Fibroblast of skin of right biceps (primary cell): ENCODE measurements at regions not wholly inside any gene's neighbourhood (a gene's known extent, or its start where the extent isn't known, plus 50 kb on each side); places are given as distances from the start of the nearest gene placed in this dataset.

Source experiments
- DNase-seq: peaks from one replicate; pipeline ENCODE4 v3.0.0-alpha.2; 2013

GRCh38 chr11:92725352-92725751 is 244.1 kb upstream of the MTNR1B start:
- no peak for DNase-seq

- DNase-seq = no peak
Observed at GRCh38 chr11:92727123-92727522, 242.3 kb upstream of the MTNR1B start.

- no peak for DNase-seq
Observed at GRCh38 chr11:92727769-92728168, 241.7 kb upstream of the MTNR1B start.

- no peak for DNase-seq
Observed at GRCh38 chr11:92728628-92729027, 240.8 kb upstream of the MTNR1B start.

- no peak for DNase-seq
Observed at GRCh38 chr11:92735039-92735438, 234.4 kb upstream of the MTNR1B start.

GRCh38 chr11:92738276-92738675 is 231.2 kb upstream of the MTNR1B start:
- DNase-seq = peak; percentile 59

- DNase-seq = peak; percentile 72
Observed at GRCh38 chr11:92739041-92739440, 230.4 kb upstream of the MTNR1B start.

GRCh38 chr11:92739491-92739890 is 230.0 kb upstream of the MTNR1B start:
- peak; percentile 26 for DNase-seq

GRCh38 chr11:92740276-92740675 is 229.2 kb upstream of the MTNR1B start:
- DNase-seq = no peak

- DNase-seq = peak; percentile 8
Observed at GRCh38 chr11:92744929-92745585, 224.4 kb upstream of the MTNR1B start.

- no peak for DNase-seq
Observed at GRCh38 chr11:92750794-92751193, 218.7 kb upstream of the MTNR1B start.

GRCh38 chr11:92751594-92751993 is 217.9 kb upstream of the MTNR1B start:
- DNase-seq = no peak

- no peak for DNase-seq
Observed at GRCh38 chr11:92752122-92752521, 217.3 kb upstream of the MTNR1B start.

GRCh38 chr11:92753161-92753560 is 216.3 kb upstream of the MTNR1B start:
- peak; percentile 51 for DNase-seq

GRCh38 chr11:92758241-92758780 is 211.1 kb upstream of the MTNR1B start:
- peak; percentile 73 for DNase-seq

GRCh38 chr11:92759571-92760214 is 209.8 kb upstream of the MTNR1B start:
- no peak for DNase-seq

GRCh38 chr11:92762121-92762540 is 207.3 kb upstream of the MTNR1B start:
- no peak for DNase-seq

GRCh38 chr11:92763336-92763735 is 206.1 kb upstream of the MTNR1B start:
- no peak for DNase-seq

GRCh38 chr11:92764128-92764527 is 205.3 kb upstream of the MTNR1B start:
- DNase-seq = no peak

GRCh38 chr11:92765082-92765840 is 204.2 kb upstream of the MTNR1B start:
- no peak for DNase-seq

GRCh38 chr11:92765965-92766371 is 203.5 kb upstream of the MTNR1B start:
- peak; percentile 44 for DNase-seq

GRCh38 chr11:92766698-92767097 is 202.8 kb upstream of the MTNR1B start:
- DNase-seq = no peak

- DNase-seq = no peak
Observed at GRCh38 chr11:92767416-92767815, 202.0 kb upstream of the MTNR1B start.
